ENCODE measurements at regions not wholly inside any gene's neighbourhood (a gene's known extent, or its start where the extent isn't known, plus 50 kb on each side); places are given as distances from the start of the nearest gene placed in this dataset.

- TF ChIP-seq CTCF (conservative IDR thresholded peaks at IDR 0.05) = no peak
- no peak for TF ChIP-seq ZFX (IDR thresholded peaks at IDR 0.05)
Observed at GRCh38 chr3:177281292-177282118, 84.2 kb upstream of the TBL1XR1 start.

Data from C4-2B (cell line).